ENCODE measurements at regions not wholly inside any gene's neighbourhood (a gene's known extent, or its start where the extent isn't known, plus 50 kb on each side); places are given as distances from the start of the nearest gene placed in this dataset.
A peak's percentile ranks its signal among the peaks of the same experiment; 100 is the strongest.

DNA sequence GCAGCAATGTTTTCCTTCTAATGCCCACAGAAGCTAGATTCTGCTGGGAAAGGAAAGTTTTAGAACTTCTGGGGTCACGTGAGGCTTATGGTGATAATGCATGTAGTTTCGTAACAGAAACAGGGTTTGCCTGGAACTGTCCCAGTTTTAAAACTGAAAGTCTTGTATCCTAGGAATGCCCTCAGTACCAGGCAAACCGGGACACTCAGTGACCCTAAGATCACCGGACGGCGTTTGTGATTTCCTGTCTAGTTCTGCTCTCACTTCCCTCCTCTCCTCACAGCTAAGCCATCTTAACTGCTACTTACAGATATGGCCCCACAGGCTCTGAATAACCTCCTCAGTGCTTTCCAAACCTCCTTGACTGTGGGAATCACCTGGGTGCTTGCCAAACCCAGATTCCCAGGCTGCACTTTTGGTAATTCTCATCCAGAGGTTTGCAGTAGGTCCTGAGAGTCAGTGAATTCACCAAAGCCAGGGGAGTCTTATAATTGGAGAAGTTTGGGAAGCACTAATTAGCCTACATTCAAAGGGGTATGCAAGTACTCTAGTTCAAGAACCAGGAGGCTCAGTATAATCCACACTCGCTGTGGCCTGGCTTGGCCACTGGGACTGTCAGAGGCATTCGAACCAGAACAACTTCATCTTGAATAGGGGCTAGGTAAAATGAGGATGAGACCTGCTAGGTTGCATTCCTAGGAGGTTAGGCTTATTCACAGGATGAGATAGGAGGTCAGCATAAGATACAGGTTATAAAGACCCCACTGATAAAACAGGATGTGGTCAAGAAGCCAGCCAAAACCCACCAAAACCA, 231.6 kb upstream of the MYLIP start:
- no peak overlapping the region for H3K14ac ChIP-seq (ENCODE audit: low read length in 2 of 2)
- WGBS, result 48% methylated on average over 8 of the region's 8 CpGs
- peak overlapping the region; percentile 81 to 88 for H3K18ac ChIP-seq (ENCODE audit: low read depth in 1 of 2, low read length in 2 of 2)
- no peaks in the 10 kb centered on the region for H3K9me3 ChIP-seq (ENCODE audit: control insufficient read depth, low read length)
- H4K8ac ChIP-seq (ENCODE audit: low read length), result peak overlapping the region; percentile 59
- no peaks in the 10 kb centered on the region for H3K4me1 ChIP-seq (ENCODE audit: control insufficient read depth, insufficient read depth, low read depth, low read length)
- H3K23ac ChIP-seq (ENCODE audit: low read length in 2 of 2), result no peak overlapping the region
- H2AFZ ChIP-seq (ENCODE audit: low read depth, low read length), result peak overlapping the region; percentile 23
- no peaks in the 10 kb centered on the region for H3K79me1 ChIP-seq (replicated peaks; ENCODE audit: low read length, poor library complexity, severe bottlenecking)
- no peak overlapping the region for H3K27ac ChIP-seq (ENCODE audit: low read length, poor library complexity, severe bottlenecking)
- peak overlapping the region; percentile 57 to 91 for H3K4ac ChIP-seq (ENCODE audit: low read depth in 1 of 2, low read length in 2 of 2)
- no peak overlapping the region for H2AK5ac ChIP-seq (ENCODE audit: low read length, severe bottlenecking)
- peak; percentile 91 for DNase-seq
- no peak overlapping the region for H3K4me2 ChIP-seq (ENCODE audit: low read length, poor library complexity, severe bottlenecking)
- peak overlapping the region in 1 of 2 experiments; percentile 52 for H3K4me3 ChIP-seq (ENCODE audit: insufficient read depth in 1 of 2, low read depth in 1 of 2, low read length in 2 of 2)
- peak overlapping the region; percentile 86 for H2BK120ac ChIP-seq (ENCODE audit: low read depth, low read length)
- H2BK12ac ChIP-seq (ENCODE audit: low read length in 2 of 2), result peak overlapping the region; percentile 87 to 89
- H3K27me3 ChIP-seq (ENCODE audit: control insufficient read depth in 1 of 2, insufficient read depth in 1 of 2, low read length in 2 of 2), result no peaks in the 10 kb centered on the region
- no peaks in the 10 kb centered on the region for H3K36me3 ChIP-seq (ENCODE audit: control insufficient read depth in 1 of 2, insufficient read depth in 2 of 2, low read depth in 1 of 2, low read length in 2 of 2)
- peak overlapping the region; percentile 26 for H2BK15ac ChIP-seq (ENCODE audit: low read depth, poor library complexity, severe bottlenecking)
- H2BK5ac ChIP-seq (ENCODE audit: low read depth, low read length, poor library complexity, severe bottlenecking), result no peak overlapping the region
- H4K91ac ChIP-seq (ENCODE audit: low read length), result peak overlapping the region; percentile 91
- H3K9ac ChIP-seq (ENCODE audit: low read length), result peak overlapping the region; percentile 58

DNA sequence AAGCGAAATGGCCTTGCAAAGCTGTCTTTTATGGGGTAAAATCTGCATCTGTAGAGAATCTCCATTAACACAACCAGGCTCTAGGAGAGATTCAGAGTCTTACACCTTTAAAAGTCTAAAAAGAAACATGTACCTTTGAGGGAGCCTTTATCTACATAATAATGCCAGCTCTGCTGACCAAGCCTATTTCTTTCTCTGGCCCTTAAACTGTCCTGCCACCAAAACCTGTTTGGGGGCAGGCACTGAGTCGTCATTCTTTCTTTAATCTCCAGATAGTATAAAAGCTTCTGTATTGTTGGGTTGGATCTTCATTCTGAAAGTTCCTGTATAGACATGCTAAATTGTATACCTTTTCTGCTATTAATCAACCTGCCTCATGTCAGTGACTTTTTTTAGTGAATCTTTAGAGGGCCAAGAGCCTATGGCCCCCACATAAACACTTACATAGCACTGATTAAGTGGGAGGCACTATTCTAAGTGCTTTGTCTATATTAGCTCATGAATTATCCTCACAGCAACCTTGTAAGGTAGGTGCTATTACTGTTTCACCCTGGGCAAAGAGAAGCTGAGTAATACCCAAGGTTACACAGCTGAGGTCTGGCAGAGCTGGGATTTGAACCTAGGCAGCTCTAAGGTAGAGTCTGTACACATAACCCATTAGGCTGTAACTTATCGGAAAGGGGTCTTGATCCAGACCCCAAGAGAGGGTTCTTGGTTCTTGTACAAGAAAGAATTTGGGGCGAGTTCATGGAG, 232.3 kb upstream of the DTNBP1 start:
- Histone ChIP-seq H3K27me3 (ENCODE audit: control insufficient read depth in 1 of 2, insufficient read depth in 1 of 2, low read length in 2 of 2) (no peaks in the 10 kb centered on the region), H2BK12ac (ENCODE audit: low read length in 2 of 2) (peak overlapping the region in 1 of 2 experiments; percentile 63), H3K36me3 (ENCODE audit: control insufficient read depth in 1 of 2, insufficient read depth in 2 of 2, low read depth in 1 of 2, low read length in 2 of 2) (no peaks in the 10 kb centered on the region), H3K14ac (ENCODE audit: low read length in 2 of 2) (no peak overlapping the region), H4K8ac (ENCODE audit: low read length) (no peak overlapping the region), H3K79me1 (replicated peaks; ENCODE audit: low read length, poor library complexity, severe bottlenecking) (no peaks in the 10 kb centered on the region), H2BK5ac (ENCODE audit: low read depth, low read length, poor library complexity, severe bottlenecking) (no peak overlapping the region), H3K4me3 (ENCODE audit: insufficient read depth in 1 of 2, low read depth in 1 of 2, low read length in 2 of 2) (no peak overlapping the region), H2AK5ac (ENCODE audit: low read length, severe bottlenecking) (no peak overlapping the region), H3K9ac (ENCODE audit: low read length) (no peak overlapping the region), H2BK120ac (ENCODE audit: low read depth, low read length) (peak overlapping the region; percentile 55), H2AFZ (ENCODE audit: low read depth, low read length) (no peak overlapping the region), H3K4ac (ENCODE audit: low read depth in 1 of 2, low read length in 2 of 2) (peak overlapping the region in 1 of 2 experiments; percentile 73), H3K23ac (ENCODE audit: low read length in 2 of 2) (no peak overlapping the region), H4K91ac (ENCODE audit: low read length) (no peak overlapping the region), H3K27ac (ENCODE audit: low read length, poor library complexity, severe bottlenecking) (no peak overlapping the region), H2BK15ac (ENCODE audit: low read depth, poor library complexity, severe bottlenecking) (no peak overlapping the region), H3K4me1 (ENCODE audit: control insufficient read depth, insufficient read depth, low read depth, low read length) (no peaks in the 10 kb centered on the region), H3K18ac (ENCODE audit: low read depth in 1 of 2, low read length in 2 of 2) (peak overlapping the region; percentile 37 to 57), H3K4me2 (ENCODE audit: low read length, poor library complexity, severe bottlenecking) (no peak overlapping the region), H3K9me3 (ENCODE audit: control insufficient read depth, low read length) (no peaks in the 10 kb centered on the region)
- no peak for DNase-seq
- WGBS, result 96% methylated on average over 2 of the region's 4 CpGs

DNA sequence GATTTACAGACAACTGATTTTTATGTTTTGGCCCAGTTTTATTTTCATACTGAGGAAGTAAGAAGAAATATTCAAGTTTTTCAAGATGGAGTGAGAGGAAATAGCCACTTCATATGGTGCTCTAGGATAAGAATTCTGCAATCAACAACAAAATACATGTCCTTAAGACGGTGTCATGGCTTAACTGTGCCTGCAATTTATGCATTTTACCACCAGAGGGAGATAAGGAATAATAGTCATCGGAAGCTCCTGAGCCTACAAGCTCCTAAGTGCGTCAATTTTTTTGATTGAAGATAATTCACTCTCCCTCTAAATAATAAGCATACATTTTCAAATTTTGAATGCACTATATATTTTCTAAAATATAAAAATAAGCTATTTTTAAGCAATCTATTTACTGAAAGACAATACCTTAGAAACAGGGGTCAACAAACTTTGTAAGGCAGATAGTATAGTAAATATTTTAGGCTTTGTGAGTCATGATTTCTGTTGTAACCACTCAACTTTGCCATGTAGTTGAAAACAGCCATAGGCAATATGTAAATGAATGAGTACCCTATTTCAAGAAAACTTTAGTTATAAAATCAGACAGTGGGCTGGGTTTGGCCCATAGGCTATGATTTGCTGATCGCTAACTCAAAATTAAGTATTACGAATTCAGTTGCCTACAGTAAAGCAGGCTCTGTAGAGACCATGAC, 230.9 kb upstream of the DTNBP1 start:
- no peak overlapping the region for H3K9ac ChIP-seq (ENCODE audit: low read length)
- H2AFZ ChIP-seq (ENCODE audit: low read depth, low read length), result no peak overlapping the region
- no peak overlapping the region for H3K27ac ChIP-seq (ENCODE audit: low read length, poor library complexity, severe bottlenecking)
- 53% methylated on average over 4 of the region's 5 CpGs for WGBS
- no peaks in the 10 kb centered on the region for H3K4me1 ChIP-seq (ENCODE audit: control insufficient read depth, insufficient read depth, low read depth, low read length)
- no peaks in the 10 kb centered on the region for H3K79me1 ChIP-seq (replicated peaks; ENCODE audit: low read length, poor library complexity, severe bottlenecking)
- H3K4me2 ChIP-seq (ENCODE audit: low read length, poor library complexity, severe bottlenecking), result no peak overlapping the region
- no peak overlapping the region for H2BK5ac ChIP-seq (ENCODE audit: low read depth, low read length, poor library complexity, severe bottlenecking)
- no peak overlapping the region for H2BK120ac ChIP-seq (ENCODE audit: low read depth, low read length)
- H2BK12ac ChIP-seq (ENCODE audit: low read length in 2 of 2), result no peak overlapping the region
- no peak overlapping the region for H3K4me3 ChIP-seq (ENCODE audit: insufficient read depth in 1 of 2, low read depth in 1 of 2, low read length in 2 of 2)
- H3K14ac ChIP-seq (ENCODE audit: low read length in 2 of 2), result no peak overlapping the region
- H2BK15ac ChIP-seq (ENCODE audit: low read depth, poor library complexity, severe bottlenecking), result no peak overlapping the region
- no peak overlapping the region for H3K18ac ChIP-seq (ENCODE audit: low read depth in 1 of 2, low read length in 2 of 2)
- H4K8ac ChIP-seq (ENCODE audit: low read length), result no peak overlapping the region
- DNase-seq, result no peak
- H4K91ac ChIP-seq (ENCODE audit: low read length), result no peak overlapping the region
- no peak overlapping the region for H3K4ac ChIP-seq (ENCODE audit: low read depth in 1 of 2, low read length in 2 of 2)
- H3K9me3 ChIP-seq (ENCODE audit: control insufficient read depth, low read length), result no peaks in the 10 kb centered on the region
- H3K36me3 ChIP-seq (ENCODE audit: control insufficient read depth in 1 of 2, insufficient read depth in 2 of 2, low read depth in 1 of 2, low read length in 2 of 2), result no peaks in the 10 kb centered on the region
- H3K27me3 ChIP-seq (ENCODE audit: control insufficient read depth in 1 of 2, insufficient read depth in 1 of 2, low read length in 2 of 2), result no peaks in the 10 kb centered on the region
- H2AK5ac ChIP-seq (ENCODE audit: low read length, severe bottlenecking), result no peak overlapping the region
- H3K23ac ChIP-seq (ENCODE audit: low read length in 2 of 2), result no peak overlapping the region

DNA sequence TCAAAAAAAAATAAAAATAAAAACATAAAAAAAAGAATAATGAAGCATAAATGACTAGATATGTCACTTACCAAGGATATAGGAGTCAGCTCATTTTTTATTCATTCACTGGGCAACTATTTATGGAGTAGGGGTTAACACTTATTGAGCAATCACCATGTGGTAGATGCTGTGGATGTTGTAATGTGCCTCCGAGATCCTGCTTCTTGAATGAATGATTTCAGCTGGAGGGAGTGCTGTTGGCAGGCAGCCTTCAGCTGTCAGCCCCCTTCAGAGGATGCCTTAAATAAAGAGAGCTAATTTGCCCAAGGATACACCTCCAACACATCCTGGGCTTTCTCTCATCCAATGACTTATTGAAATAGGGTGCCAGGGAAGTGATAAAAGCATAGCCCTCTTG, 229.5 kb upstream of the DTNBP1 start:
- Histone ChIP-seq H3K18ac (ENCODE audit: low read depth in 1 of 2, low read length in 2 of 2) (no peak overlapping the region), H3K14ac (ENCODE audit: low read length in 2 of 2) (no peak overlapping the region), H3K4ac (ENCODE audit: low read depth in 1 of 2, low read length in 2 of 2) (no peak overlapping the region), H3K9ac (ENCODE audit: low read length) (no peak overlapping the region), H3K27ac (ENCODE audit: low read length, poor library complexity, severe bottlenecking) (no peak overlapping the region), H4K91ac (ENCODE audit: low read length) (no peak overlapping the region), H2BK12ac (ENCODE audit: low read length in 2 of 2) (peak overlapping the region in 1 of 2 experiments; percentile 54), H3K9me3 (ENCODE audit: control insufficient read depth, low read length) (no peaks in the 10 kb centered on the region), H3K79me1 (replicated peaks; ENCODE audit: low read length, poor library complexity, severe bottlenecking) (no peaks in the 10 kb centered on the region), H3K4me1 (ENCODE audit: control insufficient read depth, insufficient read depth, low read depth, low read length) (no peaks in the 10 kb centered on the region), H3K4me3 (ENCODE audit: insufficient read depth in 1 of 2, low read depth in 1 of 2, low read length in 2 of 2) (no peak overlapping the region), H2BK5ac (ENCODE audit: low read depth, low read length, poor library complexity, severe bottlenecking) (no peak overlapping the region), H2AK5ac (ENCODE audit: low read length, severe bottlenecking) (no peak overlapping the region), H4K8ac (ENCODE audit: low read length) (no peak overlapping the region), H3K23ac (ENCODE audit: low read length in 2 of 2) (no peak overlapping the region), H3K27me3 (ENCODE audit: control insufficient read depth in 1 of 2, insufficient read depth in 1 of 2, low read length in 2 of 2) (no peaks in the 10 kb centered on the region), H2BK120ac (ENCODE audit: low read depth, low read length) (no peak overlapping the region), H3K4me2 (ENCODE audit: low read length, poor library complexity, severe bottlenecking) (no peak overlapping the region), H3K36me3 (ENCODE audit: control insufficient read depth in 1 of 2, insufficient read depth in 2 of 2, low read depth in 1 of 2, low read length in 2 of 2) (no peaks in the 10 kb centered on the region), H2AFZ (ENCODE audit: low read depth, low read length) (no peak overlapping the region), H2BK15ac (ENCODE audit: low read depth, poor library complexity, severe bottlenecking) (no peak overlapping the region)
- WGBS, result 60% methylated on average over 1 of the region's 1 CpG
- no peak for DNase-seq
